GM19043 (cell line): ENCODE measurements at regions not wholly inside any gene's neighbourhood (a gene's known extent, or its start where the extent isn't known, plus 50 kb on each side); places are given as distances from the start of the nearest gene placed in this dataset.
"Not testable (repeated sequence)": the region's sequence is repeated elsewhere in the genome, so short reads cannot be mapped to it uniquely, and the experiment has no call there.

ENCODE experiments used
- ATAC-seq: cut with Tn5 transposase; IDR thresholded peaks from one replicate; pipeline ENCODE4 v1.9.1; 2021; ENCODE audit warnings: low read depth; ENCODE audit not compliant: unreplicated experiment

GRCh38 chr1:230591678-230592077 is 50.6 kb upstream of the COG2 start:
- no peak for ATAC-seq

GRCh38 chr1:230589951-230590350 is 52.3 kb upstream of the COG2 start:
- ATAC-seq = no peak

GRCh38 chr1:230588323-230588746 is 53.9 kb upstream of the COG2 start:
- ATAC-seq = no peak

GRCh38 chr1:230587061-230587460 is 55.2 kb upstream of the COG2 start:
- ATAC-seq = no peak

- no peak for ATAC-seq
Observed at GRCh38 chr1:230584660-230585059, 57.6 kb upstream of the COG2 start.

GRCh38 chr1:230581446-230582079 is 60.7 kb upstream of the COG2 start:
- ATAC-seq = no peak

GRCh38 chr1:230578616-230579015 is 63.7 kb upstream of the COG2 start:
- ATAC-seq = no peak

- ATAC-seq = no peak
Observed at GRCh38 chr1:230577537-230577936, 64.7 kb upstream of the COG2 start.

- no peak for ATAC-seq
Observed at GRCh38 chr1:230575886-230576500, 66.3 kb upstream of the COG2 start.

- no peak for ATAC-seq
Observed at GRCh38 chr1:230574502-230574901, 67.8 kb upstream of the COG2 start.

- ATAC-seq = no peak
Observed at GRCh38 chr1:230573658-230574057, 68.6 kb upstream of the COG2 start.

- peak; percentile 47 for ATAC-seq
Observed at GRCh38 chr1:230572121-230573105, 69.9 kb upstream of the COG2 start.

- no peak for ATAC-seq
Observed at GRCh38 chr1:230570724-230571360, 71.4 kb upstream of the COG2 start.

- ATAC-seq = no peak
Observed at GRCh38 chr1:230569201-230569600, 73.1 kb upstream of the COG2 start.

- ATAC-seq = no peak
Observed at GRCh38 chr1:230568676-230569075, 73.6 kb upstream of the COG2 start.

- no peak for ATAC-seq
Observed at GRCh38 chr1:230568008-230568407, 74.3 kb upstream of the COG2 start.

GRCh38 chr1:230567221-230567575 is 75.1 kb upstream of the COG2 start:
- no peak for ATAC-seq

- not testable (repeated sequence) for ATAC-seq
Observed at GRCh38 chr1:230566532-230567220, 75.6 kb upstream of the COG2 start.

GRCh38 chr1:230565141-230565540 is 77.1 kb upstream of the COG2 start:
- ATAC-seq = no peak

GRCh38 chr1:230563591-230563990 is 78.7 kb upstream of the COG2 start:
- no peak for ATAC-seq
